ENCODE measurements at regions not wholly inside any gene's neighbourhood (a gene's known extent, or its start where the extent isn't known, plus 50 kb on each side); places are given as distances from the start of the nearest gene placed in this dataset.

DNA sequence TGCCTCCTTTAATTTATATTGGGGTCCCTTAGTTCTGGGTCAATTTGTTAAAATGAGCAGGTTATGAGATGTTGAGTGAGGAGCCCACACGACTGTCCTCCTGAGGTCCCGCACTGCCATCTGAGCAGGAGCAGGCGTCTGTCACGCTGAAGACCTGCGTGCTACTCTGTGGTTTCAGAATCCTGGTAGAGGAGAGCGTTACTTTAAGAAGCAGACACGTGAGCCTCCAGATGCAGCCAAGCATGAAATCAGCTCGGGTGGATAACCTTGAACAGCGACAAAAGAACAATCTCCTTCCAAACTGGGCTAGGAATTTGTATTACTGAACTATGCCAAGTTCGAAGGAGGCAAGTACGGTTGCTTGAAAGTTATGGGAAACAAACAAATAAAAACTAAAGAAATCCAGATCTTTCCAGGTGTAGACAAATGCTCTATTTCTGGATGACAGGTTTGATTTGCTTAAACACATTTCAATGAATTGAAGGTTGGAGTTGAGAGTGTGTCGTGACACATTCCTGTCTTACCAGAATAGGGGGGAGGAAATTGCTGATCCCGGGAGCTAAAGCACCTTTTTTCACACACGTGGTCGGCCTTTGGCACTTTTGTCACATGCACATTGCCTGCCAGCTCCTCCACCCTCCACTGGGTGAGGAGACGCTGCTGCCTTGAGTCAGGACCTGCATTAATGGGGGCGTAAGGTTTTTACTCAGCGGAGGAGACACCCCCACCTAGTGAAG lies 945.5 kb upstream of the SLC10A2 start:
- intact Hi-C loops (cut with DNase I): no loop called here
- 36 to 45% methylated on average over 18 of the region's 18 CpGs for WGBS, 2 donors

DNA sequence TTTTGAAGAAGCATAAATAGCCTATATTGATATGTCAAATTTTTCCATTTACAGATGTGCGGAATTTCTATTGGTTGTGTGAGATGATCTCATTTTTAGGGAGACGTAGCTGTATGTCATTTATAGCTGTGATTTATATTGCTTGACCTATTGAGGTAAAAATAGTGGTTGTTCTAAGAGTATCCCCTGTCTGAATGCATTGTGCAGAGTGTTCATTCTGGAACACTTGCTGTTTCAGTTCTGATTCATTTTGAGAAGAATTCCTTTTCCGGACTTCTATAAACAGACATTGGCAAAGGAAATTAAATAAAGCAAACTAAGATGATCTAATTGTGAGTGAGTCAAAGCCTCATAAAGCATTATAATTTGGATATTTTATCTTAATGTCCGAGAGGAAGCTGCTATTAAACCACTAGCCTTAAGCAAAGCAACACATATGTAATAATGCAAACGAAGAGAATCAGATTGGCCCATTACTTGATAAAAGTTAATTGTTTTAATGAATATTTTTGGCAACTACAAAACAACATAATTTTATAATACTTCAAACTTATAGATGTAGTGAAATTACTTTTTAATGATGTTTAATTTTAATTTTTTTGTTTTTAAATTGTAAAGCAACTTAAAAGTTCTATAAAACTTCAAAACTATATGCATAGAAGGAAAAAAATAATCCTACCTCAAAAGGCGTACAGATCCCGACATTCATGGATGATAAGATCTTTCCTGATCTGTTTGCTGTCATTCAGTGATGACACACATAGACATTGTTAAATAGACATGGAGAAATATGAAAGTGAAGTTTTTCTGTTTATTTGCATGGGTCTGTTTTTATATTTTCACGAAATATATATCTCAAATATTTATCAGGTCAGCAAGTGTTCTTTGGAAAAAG lies 942.6 kb upstream of the SLC10A2 start:
- Histone ChIP-seq H3K27ac (no peak overlapping the region), H3K4me1 (no peaks in the 10 kb centered on the region), H3K36me3 (no peaks in the 10 kb centered on the region), H3K9me3 (no peaks in the 10 kb centered on the region), H3K27me3 (no peaks in the 10 kb centered on the region), H3K4me3 (no peak overlapping the region)
- 63 to 66% methylated on average over 8 of the region's 8 CpGs for WGBS, 2 donors
- no peak for DNase-seq
- intact Hi-C loops (cut with DNase I): no loop called here
- TF ChIP-seq, protein P1, sequence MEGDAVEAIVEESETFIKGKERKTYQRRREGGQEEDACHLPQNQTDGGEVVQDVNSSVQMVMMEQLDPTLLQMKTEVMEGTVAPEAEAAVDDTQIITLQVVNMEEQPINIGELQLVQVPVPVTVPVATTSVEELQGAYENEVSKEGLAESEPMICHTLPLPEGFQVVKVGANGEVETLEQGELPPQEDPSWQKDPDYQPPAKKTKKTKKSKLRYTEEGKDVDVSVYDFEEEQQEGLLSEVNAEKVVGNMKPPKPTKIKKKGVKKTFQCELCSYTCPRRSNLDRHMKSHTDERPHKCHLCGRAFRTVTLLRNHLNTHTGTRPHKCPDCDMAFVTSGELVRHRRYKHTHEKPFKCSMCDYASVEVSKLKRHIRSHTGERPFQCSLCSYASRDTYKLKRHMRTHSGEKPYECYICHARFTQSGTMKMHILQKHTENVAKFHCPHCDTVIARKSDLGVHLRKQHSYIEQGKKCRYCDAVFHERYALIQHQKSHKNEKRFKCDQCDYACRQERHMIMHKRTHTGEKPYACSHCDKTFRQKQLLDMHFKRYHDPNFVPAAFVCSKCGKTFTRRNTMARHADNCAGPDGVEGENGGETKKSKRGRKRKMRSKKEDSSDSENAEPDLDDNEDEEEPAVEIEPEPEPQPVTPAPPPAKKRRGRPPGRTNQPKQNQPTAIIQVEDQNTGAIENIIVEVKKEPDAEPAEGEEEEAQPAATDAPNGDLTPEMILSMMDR (IDR thresholded peaks at IDR 0.05): no peak
- ATAC-seq: no peak

More for the DNA sequence above, 945.5 kb upstream of the SLC10A2 start:
- Histone ChIP-seq H3K36me3 (no peaks in the 10 kb centered on the region), H3K27ac (no peak overlapping the region), H3K9me3 (no peaks in the 10 kb centered on the region), H3K4me3 (peak overlapping the region in 5 of 10 donors; percentile 6 to 35 (median 30)), H3K4me1 (peaks cover 0 to 14% (median 0%) of the 10 kb centered on the region in 9 donors), H3K27me3 (no peaks in the 10 kb centered on the region)
- TF ChIP-seq, protein P1 (IDR thresholded peaks at IDR 0.05): no peak
- ATAC-seq: peak in 3 of 8 donors; percentile 22 to 44 (median 42)
- no peak for DNase-seq

DNA sequence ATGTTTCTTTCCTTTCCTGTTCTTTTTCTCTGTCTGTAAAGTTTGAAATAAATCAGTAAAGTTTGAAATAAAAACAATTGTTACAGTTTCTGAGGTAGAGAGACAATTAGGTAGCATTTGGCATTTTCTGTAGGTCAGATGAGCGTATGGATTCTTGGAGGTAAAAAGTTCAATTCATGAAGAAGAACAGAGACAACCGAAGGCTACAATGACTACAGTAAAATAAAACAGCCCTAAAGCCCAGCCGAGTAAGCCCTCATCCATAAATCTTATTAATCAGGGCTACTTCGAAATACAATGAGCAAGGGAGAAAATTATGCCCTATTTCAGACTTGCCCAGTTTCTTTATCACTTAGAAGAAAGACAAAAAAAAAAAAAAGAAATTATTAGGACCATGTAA lies 941.9 kb upstream of the SLC10A2 start:
- no peaks in the 10 kb centered on the region for H3K27me3 ChIP-seq

DNA sequence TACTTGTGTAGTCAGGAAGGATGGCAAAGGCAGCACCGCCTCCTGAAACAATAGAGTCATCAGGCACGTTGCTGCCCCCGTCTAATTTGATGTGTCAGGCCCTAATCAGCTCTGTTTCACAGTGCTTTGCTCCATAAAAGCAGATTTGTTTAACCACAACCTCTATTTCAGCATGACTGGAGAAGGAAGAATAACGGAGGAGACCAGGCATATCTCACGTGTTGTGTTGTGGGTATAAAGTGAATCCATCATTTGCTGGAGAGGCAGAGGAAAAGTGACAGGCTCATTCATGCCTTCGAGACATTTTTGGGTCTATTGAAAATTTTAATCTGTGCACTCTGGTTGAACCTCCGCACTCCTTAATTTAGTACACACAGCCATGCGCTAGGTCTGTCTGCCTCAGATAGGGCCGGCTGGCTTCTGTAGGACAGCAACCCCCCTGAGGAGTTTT lies 940.4 kb upstream of the SLC10A2 start:
- no peaks in the 10 kb centered on the region for H3K9me3 ChIP-seq
- H3K4me3 ChIP-seq: no peak overlapping the region
- intact Hi-C loops (cut with DNase I): no loop called here
- DNase-seq (no peak), ATAC-seq (no peak)
- H3K27me3 ChIP-seq: no peaks in the 10 kb centered on the region
- no peak overlapping the region for H3K27ac ChIP-seq
- TF ChIP-seq, protein P1 (IDR thresholded peaks at IDR 0.05): no peak
- H3K4me1 ChIP-seq: no peaks in the 10 kb centered on the region
- WGBS, 2 donors: 51 to 55% methylated on average over 9 of the region's 9 CpGs
- H3K36me3 ChIP-seq: no peaks in the 10 kb centered on the region

More for the DNA sequence above, 941.9 kb upstream of the SLC10A2 start:
- ATAC-seq (no peak), DNase-seq (no peak)
- TF ChIP-seq, protein P1 (IDR thresholded peaks at IDR 0.05): no peak
- 78 to 86% methylated on average over 4 of the region's 4 CpGs for WGBS, 2 donors
- no peaks in the 10 kb centered on the region for H3K4me1 ChIP-seq
- no peaks in the 10 kb centered on the region for H3K36me3 ChIP-seq
- H3K9me3 ChIP-seq: no peaks in the 10 kb centered on the region
- intact Hi-C loops (cut with DNase I): no loop called here
- H3K4me3 ChIP-seq: no peak overlapping the region
- no peak overlapping the region for H3K27ac ChIP-seq
